Stimulated activated CD8-positive, alpha-beta memory T cell treated with anti-CD3 and anti-CD28 coated beads, Interleukin-15, amount 100 ng/mL, for 48 hours (primary cell): ENCODE measurements at regions not wholly inside any gene's neighbourhood (a gene's known extent, or its start where the extent isn't known, plus 50 kb on each side); places are given as distances from the start of the nearest gene placed in this dataset.

ENCODE experiments used
- DNase-seq, 2 donors: peaks; one replicate each; pipeline ENCODE4 v3.0.0-alpha.2; 2020; ENCODE audit warnings: low read depth in 2 of 2

DNA sequence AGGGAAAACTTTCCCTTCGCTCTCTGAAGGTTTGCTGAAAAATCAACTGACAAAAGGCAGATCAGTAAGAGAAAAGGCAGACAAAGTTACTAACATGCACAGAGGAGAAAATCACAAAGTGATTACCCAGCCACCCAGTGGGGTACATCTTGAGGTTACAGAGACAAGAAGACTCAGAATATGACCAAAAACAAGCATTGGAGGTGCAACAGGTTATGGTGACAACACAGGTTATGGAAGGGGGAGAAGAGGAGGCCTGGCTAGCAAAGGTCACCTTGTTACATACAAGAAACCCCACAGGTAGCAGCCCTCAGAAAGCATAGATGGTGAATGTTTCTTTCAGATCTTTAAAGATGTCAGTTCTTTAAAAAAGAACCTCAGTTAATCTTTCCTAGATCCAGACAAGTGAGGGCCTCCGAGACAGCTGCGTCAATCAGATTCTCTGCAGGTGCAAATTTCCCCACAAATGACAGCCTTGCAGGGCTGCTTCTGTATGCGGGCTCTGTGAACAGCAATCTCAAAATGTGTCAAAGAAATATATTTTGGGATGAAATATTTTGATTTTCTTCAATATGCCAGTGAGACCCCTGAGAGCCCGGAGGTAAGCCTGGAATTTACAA is 207.6 kb upstream of the RAB4A start:
- DNase-seq = no peak

DNA sequence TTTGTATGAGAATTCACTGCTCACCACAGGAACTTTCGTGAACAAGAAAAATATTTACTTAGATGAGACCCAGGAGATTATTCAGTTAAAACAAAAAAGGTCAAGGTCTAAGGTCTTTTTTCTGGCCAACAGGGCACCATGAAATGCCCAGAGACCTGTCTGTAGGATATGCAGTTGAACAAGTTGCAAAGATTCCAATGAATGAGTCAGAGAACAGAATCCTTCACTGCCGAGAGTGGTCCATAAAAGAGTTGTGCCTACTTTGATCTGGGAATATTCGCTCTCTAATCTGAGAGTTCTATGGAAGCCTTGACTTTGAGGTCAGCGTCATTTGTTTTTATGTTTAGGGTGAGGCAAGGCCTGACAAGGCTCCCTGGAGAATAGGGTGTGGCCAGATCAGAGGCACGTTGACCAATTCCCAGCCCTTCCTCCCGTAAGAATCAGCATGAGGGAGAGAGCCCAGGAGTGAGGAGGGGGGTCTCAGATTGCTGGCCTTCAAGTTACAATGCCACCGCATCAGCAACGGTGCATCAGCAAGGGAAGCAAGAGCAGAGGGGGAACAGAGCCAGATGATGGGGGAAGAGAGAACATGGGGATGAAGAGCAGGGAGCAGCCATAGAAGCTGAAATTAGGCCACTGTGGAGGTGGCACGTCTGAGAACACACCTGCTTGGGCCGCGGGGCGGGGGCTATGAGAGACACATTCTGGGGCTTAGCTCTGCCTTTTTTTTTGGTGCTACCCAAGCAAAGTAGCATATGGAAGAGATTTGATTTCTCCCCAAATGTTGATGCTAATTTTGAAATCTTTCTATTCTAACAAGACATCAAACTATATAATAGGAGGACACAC is 206.4 kb upstream of the RAB4A start:
- DNase-seq = no peak

DNA sequence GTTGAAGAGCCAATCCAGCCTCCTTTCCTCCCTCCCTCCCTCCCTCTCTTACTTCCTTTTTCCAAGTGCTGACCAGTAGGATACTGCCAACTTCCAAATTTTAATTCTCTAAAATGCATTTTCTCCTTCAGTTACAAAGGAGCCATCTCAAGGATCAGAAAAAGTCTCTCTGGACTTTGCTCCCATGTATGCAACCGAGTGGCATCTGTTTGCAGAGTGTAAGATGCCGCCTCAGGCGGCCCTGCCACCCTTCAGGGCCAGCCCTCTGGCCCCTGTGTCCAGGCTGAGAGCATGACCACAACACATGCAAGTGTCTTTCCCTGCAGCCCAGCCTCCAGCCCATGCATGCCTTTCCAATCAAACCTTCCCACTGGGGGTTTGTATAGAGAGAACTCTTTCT is 205.3 kb upstream of the RAB4A start:
- no peak for DNase-seq

DNA sequence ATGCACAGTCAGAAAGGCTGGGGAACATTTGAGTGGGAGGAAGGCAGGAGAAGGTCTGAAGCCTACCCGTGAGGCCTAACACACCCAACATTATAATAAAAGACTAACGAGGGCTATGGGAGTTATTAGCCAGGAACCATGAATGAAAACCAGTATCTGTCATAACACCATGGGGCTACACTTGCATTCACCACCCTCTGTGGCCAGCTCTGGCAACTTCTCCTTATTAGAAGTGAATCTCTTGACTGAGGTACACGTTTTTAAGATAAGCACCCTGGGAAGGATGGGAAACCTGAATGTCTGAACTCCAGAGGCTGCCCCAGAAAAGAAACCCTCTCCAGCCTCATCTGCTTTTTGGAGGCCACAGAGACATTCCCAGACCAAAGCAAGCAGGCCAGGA is 204.3 kb upstream of the RAB4A start:
- no peak for DNase-seq

DNA sequence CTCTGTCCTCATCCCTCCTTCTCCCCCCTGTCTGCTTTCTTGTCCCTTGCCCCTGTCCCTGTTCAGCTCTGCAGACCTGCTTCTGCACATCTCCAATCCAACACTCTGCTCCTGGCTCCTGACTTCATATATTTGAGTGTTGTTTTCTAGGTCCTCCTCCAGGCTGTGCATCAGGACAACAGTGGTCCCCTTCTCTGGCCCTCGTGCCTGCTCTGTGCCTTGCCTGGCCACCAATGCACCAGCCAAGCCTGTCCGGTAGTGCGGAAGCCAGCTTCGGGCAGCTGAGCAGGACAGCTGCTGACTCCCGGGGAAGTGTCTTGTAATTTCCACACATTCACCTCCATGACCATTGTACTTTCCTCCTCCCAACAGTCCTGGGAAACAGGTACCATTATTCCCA is 203.4 kb upstream of the RAB4A start:
- DNase-seq = no peak

DNA sequence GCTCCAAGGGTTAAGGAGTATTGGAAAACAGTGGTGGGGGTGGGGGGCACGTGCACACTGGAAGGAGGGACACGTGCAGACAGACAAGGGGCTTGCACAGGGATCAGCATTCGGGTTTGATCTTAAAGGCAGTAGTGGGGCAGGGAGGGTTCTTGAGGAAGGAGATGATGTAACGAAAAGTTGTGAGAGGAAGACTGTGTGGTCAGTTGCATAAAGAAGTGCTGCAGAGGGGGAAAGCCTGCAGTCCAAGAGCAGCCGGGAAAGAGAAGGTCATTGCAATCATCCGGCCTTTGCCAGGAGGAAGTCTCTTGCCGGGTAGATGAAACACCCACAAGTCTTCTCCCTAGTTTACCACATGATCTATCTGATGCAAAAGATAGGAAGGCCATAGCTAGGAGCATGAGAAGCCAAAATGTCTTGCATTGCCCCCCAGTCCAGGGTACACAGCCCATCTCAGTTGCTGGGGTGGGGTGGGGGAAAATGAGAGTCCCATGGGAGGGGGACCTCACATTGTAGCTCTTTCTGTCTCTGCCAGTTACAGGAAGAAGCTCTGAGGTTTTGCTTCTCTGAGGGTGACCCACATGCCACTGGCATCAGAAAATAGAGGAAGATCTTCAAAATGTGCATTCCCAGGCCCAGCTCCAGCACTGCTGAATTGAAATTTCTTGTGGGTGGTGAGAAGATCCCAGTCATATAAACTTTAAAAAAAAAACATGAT is 202.5 kb upstream of the RAB4A start:
- no peak for DNase-seq

DNA sequence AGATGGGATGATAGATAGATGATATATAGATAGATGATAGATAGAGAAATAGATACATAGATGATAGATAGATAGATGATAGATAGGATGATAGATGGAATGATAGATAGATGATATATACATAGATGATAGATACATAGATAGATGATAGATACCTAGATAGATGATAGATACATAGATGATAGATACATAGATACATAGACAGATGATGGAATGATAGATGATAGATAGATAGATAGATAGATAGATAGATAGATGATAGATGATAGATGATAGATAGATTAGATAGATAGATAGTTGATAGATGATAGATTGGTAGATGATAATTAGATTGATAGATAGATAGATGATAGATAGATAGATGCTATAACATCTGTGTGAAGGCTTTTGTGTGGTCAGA is 201.7 kb upstream of the RAB4A start:
- DNase-seq = no peak

DNA sequence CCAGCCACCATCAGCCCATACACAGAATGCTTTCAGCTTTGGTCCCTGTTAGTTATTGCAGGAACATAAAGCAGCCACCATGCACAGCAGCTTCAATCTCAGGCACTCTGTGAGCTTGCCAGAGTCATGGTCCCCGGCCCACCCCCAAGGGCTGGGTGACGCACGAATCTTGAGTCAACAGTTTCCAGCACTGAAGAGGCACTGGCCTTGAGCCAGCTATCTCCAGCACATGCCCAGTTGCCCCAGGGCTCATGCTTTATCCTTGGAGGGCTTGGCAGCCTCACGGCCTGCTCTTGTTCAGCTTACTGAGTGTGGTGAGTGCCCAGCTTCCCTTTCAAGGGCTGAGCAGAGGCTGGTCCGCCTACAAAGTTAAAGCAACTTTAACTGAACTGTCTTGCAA is 200.7 kb upstream of the RAB4A start:
- DNase-seq = no peak

DNA sequence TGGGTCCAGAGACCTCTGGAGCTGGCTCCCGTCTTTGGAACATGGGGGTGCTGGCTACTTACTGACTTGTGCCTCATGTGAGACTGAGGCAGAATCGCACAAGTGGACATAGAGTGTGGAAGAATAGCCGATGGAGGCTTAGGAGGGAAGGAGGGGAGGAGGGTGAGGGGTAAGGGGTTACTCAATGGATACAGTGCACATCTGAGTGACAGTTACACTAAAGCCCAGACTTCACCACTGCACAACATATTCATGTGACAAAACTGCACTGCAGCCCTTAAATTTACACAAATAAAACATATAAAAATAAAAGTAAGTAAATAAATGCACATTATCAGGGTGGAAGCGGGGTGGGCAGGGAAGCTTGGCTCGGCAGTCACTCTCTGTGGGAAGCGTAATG is 197.7 kb upstream of the RAB4A start:
- no peak for DNase-seq

DNA sequence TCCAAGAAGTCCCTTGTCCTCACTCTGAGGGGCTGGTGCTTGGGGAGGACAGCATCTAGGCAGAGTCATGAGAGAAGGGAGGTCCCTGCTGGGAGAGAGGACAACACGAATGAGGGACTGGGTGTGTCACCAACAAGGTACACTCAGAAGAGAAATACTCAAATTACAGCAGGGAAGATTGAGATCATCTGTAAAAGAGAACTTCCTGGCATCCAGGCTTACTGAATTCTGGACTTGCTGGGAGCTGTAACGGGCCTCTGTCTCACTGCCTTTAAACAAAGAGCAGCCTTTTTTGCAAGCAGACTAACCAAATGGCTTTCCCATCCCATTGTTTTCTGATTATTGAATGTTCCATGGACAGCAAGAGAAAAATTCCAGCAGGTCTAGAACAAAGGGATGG is 195.7 kb upstream of the RAB4A start:
- DNase-seq = no peak

DNA sequence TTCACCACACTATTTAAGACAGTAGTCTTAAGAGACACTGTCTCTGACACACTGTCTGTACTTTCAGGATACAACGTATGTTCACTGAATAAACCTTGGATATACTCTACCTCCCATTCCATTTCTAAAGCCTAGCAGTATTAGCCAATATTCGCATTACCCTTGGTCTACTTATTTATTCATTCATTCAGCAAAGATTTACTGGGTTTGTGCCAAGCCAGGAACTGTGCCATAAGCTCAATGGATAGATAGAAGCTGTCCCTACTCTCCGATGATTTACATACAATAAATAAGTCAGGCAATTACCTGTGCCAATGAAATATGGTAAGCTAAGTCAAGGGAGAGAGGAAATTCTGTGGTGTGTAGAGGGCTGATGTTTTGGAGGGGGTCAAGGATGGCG is 195.2 kb upstream of the RAB4A start:
- no peak for DNase-seq

DNA sequence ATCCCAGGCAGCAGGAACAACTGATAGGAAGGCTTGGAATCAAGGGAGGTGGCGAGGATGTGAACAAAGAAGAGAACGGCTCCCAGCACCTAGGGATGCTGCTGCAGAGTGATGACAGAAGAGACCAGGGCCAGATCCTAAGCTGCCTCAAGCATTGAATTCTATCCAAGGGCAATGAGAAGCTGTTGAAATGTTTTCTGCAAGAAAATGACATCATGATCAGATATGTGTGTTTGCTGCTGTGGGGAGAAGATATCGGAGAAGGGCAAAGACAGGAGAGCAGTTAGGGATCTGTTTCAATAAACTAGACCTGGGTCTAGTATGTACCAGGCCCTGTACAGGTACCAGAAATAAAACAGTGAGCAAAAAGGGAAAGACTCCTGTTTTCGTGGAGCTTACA is 194.7 kb upstream of the RAB4A start:
- DNase-seq = no peak

DNA sequence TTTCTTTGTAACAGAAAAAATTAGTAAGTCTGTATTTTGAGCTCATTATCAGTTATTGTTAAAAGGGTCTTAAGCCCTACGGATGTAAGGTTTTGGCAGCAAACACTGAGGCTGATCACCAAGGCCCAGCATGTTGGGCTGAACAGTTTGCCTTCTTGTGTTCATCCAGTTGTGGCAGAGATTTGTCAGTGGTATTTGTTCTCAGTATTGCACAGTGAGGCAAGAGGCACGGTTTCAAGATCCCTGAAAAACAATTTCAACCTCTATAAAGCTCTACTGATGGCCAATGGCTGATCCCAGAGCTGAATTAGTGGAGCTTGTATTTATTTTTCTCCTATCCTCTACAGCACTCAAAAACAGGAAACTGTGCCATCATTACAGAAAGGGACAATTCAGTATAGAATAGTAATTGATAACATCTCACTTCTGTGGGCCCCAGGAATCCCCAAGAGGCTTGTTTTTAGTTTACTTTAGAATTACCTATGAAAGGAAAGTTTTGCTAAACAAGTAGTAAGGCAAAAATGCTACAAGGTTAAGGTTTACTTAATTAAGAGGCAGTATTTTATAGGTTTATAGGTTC is 191.8 kb upstream of the RAB4A start:
- DNase-seq = no peak

DNA sequence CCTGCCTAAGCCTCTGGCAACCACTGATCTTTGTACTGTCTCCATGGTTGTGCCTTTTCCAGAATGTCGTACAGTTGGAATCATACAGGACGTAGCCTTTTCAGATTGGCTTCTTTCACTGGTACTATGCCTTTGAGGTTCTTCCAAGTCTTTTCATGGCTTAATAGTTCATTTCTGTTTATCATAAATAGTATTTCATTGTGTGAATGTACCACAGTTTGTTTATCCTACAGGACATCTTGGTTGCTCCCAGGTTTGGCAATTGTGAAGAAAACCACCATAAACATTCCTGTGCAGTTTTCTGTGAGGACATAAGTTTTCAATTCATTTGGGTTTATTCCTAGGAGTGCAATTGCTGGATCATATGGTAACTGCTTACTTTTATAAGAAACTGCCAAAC is 190.6 kb upstream of the RAB4A start:
- no peak for DNase-seq

DNA sequence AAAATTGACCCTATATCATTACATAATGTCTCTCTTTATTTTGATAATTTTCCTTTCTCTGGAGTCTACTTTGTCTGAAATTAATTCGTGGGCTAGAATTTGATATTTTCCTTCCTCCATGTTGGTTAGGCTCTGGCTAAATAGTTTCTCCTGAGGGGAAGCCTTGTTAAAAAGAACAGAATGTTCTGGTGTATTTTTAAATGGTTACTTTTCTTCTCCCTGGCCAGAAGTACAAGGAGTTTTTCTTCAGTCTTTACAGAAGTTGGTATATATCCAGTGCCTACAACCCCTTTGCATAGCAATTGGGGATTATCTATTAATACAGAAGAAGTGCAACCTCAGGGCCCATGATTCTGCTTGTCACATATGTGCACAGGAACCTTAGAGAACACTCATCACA is 185.6 kb upstream of the RAB4A start:
- no peak for DNase-seq

DNA sequence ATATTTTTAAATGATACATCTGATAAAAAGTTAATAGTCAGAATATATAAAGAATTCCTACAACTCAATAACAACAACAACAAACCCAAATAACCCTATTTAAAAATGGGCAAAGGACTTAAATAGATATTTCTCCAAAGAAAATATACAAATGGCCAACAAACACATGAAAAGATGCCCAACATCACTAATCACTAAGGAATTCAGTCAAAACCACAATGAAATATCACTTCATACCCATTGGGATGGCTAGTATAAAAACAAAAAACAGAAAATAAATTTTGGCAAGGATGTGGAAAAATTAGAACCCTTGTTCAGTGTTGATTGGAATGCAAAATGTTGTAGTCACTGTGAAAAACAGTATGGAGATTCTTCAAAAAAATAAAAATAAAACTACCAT is 184.8 kb upstream of the RAB4A start:
- no peak for DNase-seq

DNA sequence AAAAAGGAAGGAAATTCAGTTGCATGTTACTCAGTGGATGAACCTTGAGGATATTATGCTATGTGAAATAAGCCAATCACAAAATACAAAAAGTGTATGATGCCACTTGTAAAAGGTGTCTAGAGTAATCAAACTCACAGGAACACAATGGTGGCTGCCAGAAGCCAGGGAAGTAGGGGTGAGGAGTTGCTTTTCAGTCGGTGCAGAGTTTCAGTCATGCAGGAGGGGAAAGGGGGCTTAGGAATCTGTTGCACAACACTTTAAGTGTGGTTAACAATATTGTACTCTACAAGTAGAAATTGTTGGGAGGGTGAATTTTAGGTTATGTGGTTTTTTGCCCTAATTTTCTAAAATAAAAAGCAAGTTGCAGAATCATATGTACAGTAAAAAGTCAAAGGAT is 184.2 kb upstream of the RAB4A start:
- no peak for DNase-seq

DNA sequence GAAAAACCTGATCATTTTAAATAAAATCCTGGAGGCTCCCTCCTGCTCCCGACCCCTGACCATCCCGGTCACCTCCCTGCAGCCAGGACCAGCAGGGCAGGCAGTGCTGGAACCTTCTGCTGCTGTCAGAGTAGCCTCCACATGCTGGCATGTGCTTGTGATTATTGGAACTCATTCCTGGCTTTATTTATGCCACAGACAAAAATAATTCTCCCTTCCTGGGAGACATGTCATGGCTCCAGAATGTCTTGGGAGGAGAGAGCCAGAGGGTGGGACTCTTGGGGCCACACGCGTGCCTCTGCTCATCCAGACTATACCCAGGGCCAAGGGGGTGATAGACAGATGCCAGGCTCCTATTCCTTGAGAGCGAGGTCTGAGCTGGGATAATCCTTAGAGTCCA is 183.6 kb upstream of the RAB4A start:
- no peak for DNase-seq

DNA sequence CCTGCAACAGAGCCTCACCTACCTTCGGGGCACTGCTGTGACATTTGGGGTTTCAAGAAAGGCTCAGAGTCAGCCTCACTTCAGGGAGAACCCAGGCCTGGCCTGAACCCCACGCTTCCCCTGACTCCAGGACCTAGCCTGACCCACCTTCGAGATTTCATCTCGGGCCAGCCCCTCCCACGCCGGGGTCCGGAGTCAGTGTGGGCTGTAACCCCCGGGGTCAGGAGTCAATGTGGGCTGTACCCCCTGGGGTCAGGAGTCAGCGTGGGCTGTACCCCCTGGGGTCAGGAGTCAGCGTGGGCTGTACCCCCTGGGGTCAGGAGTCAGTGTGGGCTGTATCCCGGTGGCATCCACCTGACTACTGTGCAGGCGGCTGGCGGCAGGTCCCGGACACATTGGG is 183.0 kb upstream of the RAB4A start:
- no peak for DNase-seq

DNA sequence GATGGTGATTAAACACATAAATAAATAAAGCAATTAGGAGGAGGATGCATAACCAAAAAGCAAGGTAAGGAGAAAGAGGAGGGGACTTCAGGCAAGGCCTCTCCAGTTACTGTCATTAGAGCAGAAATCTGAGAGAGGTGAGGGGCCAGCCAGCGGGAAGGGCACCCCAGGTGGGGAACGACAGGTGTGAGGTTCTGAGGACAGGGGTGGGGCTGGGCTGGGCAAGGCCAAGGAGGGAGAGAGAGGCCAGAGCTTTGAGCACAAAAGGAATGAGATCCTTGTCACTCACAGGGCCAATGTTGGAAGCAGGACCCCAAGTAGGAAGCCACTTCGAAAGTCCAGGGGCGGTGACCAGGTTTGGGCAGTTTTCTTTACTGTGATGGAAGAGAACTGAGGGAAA is 182.2 kb upstream of the RAB4A start:
- no peak for DNase-seq

DNA sequence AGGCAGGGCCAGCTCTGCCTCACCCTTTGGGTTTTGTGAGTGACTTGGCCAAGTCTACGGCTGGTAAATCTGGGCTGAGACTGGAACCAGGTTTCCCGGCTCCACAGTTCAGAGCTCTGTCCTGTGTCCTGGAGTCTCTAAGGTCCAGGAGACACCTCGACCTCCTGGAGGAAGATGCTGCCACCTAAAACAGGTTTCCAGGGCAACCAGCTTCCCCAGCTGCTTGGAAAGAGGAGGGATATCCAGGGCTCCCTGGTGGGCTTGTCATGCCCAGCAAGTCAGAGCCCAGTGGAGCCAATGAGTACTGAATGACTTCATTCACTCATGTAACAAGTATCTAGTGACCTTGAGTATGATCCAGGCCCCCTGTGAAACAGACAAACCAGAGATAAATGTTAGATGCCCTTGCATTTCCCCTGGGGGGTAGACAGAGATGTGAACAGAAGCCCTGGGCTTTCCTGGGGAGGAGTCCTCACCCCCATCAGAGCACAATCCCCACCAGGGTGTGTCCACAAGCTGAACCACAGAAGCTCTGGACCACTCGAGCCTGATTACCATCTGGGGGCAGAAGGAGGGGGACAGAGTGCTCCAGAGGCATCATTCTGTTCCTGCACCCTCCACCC is 181.2 kb upstream of the RAB4A start:
- DNase-seq = no peak

DNA sequence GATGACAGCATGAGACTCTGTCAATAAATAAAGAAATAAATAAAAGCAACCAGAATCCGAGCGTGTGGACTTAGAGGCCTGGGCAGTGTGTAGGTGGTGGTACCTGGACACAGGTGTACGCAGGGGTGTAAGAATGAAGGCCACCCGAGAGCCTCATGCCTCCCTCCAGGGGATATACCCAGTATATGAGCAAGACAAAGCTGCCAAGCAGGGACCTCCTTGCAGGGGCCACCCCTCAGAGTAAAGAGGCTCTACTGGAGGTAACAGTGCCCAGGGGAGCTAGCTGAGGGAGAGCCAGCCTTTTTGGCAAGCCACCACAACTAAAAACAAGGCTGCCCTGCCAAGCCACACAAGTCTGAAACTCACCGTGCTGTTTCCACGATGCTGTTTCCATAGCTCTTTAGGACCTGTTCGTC is 179.2 kb upstream of the RAB4A start:
- DNase-seq = no peak
